NOMO-1 (cell line): ENCODE measurements at regions not wholly inside any gene's neighbourhood (a gene's known extent, or its start where the extent isn't known, plus 50 kb on each side); places are given as distances from the start of the nearest gene placed in this dataset.
A peak's percentile ranks its signal among the peaks of the same experiment; 100 is the strongest.
"Not testable (repeated sequence)": the region's sequence is repeated elsewhere in the genome, so short reads cannot be mapped to it uniquely, and the experiment has no call there.

Source experiments
- DNase-seq, 2 experiments: peaks; one replicate each; lab custom pipeline; 2025; ENCODE audit not compliant: unreplicated experiment in 2 of 2; lab: John Stamatoyannopoulos, UW

GRCh38 chr14:66311058-66311457 lies 175.1 kb upstream of the CCDC196 start:
- no peak for DNase-seq

GRCh38 chr14:66311990-66312389 lies 174.2 kb upstream of the CCDC196 start:
- no peak for DNase-seq

GRCh38 chr14:66312451-66312850 lies 173.7 kb upstream of the CCDC196 start:
- no peak for DNase-seq

DNA sequence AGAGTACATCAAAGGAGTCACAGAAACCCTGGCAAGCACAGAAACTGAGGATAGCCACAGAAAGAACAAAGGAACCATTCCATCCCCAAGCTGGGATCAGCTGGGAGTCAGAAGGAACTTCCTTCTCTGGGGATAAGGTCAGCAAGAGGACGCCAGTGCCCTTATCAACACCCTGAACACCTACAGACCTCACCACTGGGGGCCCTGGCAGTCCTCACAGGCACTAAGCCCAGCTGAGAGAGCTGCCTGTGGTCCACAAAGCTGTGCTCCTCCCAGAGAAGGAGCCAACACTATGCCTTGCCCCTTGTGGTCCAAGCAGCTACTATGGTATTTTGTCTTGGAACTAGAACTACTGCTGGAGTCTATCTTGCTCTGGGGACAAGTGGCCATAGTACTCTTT lies 171.1 kb upstream of the CCDC196 start:
- DNase-seq: no peak

DNA sequence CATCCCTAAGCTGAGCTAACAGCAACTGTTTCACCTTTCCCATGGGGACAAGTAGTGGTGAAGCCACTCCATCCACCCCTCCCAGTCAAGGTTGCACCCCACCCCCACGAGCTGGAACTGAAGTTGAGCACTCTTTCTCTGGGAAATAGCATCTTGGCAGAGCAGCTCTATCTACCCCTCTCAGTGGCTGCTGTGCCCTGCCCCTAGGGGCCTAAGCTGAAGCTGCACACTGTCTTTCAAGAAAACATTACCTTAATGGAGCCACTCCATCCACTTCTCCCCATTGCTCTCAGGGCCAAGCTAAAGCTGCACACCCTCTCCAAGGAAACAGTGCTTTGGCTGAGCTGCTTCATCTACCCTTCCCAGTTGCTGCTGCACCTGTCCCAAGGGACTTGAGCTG lies 170.6 kb upstream of the CCDC196 start:
- DNase-seq: no peak

DNA sequence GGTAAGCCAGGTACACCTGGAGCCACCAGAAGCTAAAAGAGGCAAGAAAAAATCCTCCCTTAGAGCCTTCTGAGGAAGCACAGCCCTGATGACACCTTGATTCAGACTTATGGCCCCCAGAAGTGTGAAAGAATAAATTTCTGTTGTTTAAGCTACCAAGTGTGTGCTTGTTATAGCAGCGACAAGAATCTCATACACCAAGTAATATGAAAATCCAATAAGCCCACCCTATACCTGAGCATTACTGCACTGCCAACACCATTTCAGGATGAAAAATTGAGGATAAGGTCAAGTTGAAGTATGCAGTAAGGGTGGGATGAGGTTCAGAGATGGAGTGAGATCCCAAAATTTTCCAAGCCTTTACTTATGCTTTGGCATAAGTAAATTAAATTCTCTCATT lies 163.6 kb upstream of the CCDC196 start:
- no peak for DNase-seq

GRCh38 chr14:66330228-66330627 lies 155.9 kb upstream of the CCDC196 start:
- no peak for DNase-seq

GRCh38 chr14:66330916-66331315 lies 155.3 kb upstream of the CCDC196 start:
- no peak for DNase-seq

- DNase-seq: not testable (repeated sequence)
Observed at GRCh38 chr14:66333293-66333692, 152.9 kb upstream of the CCDC196 start.

GRCh38 chr14:66341239-66341638 lies 144.9 kb upstream of the CCDC196 start:
- DNase-seq: no peak

GRCh38 chr14:66345986-66346385 lies 140.2 kb upstream of the CCDC196 start:
- no peak for DNase-seq

- no peak for DNase-seq
Observed at GRCh38 chr14:66351310-66351709, 134.9 kb upstream of the CCDC196 start.

DNA sequence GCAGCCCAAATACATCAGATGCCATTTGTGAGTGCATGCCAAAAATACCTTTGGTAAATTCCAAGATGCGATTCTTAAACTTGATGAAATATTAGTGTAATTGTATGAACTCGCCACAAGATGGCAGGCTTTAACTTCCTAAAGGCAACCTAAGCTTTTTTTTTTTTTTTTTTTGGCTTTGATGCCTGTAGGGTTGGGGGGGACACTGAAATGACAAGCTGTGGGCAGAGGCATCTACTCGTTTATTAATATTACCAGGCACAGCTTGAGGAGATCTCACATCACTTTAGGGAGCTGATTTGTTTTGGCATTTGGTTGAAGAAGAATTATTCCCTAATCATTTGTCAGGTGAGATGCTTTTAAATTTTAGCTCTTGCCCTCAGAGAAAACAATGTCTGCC lies 126.7 kb upstream of the CCDC196 start:
- DNase-seq: peak in 1 of 2 experiments; percentile 31

GRCh38 chr14:66360366-66360926 lies 125.7 kb upstream of the CCDC196 start:
- no peak for DNase-seq

DNA sequence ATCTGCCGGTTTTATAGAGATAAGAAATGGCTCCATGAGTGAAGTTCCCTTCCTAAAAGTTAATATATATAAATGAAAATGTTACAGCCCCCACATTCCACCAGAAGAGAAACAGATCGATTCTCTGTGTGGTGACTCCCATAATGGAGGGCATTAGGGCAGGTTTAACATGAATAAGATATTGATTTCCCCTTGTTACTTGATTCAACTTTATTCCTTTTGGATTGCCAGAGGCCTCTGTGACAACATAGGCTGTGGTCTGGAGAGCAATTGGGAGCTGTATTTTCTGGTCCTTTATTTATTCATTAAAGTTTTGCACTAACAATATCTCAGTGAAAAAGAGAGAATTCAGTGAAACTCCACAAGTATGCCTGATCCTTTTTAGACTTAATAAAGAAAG lies 125.2 kb upstream of the CCDC196 start:
- DNase-seq: no peak

GRCh38 chr14:66365388-66365787 lies 120.8 kb upstream of the CCDC196 start:
- DNase-seq: no peak

- DNase-seq: no peak
Observed at GRCh38 chr14:66369157-66369697, 116.9 kb upstream of the CCDC196 start.

DNA sequence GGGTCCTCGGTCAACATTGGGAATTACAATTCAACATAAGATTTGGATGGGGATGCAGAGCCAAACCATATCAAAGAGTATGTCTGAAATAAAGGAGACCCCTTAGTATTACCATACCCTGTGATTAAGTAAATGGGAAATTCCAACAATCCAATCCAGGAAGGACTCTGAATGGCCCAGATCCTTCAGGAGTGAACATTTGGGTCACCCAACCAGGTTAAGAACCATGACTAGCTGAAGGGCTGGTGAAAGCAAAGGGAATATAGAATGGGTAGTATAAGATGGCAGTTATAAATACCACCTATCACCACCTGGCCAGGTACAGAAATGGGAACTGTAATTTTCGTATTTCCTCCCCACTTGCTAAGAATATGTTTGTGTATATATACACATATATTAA lies 114.4 kb upstream of the CCDC196 start:
- DNase-seq: no peak

GRCh38 chr14:66375046-66375964 lies 110.9 kb upstream of the CCDC196 start:
- no peak for DNase-seq

- no peak for DNase-seq
Observed at GRCh38 chr14:66377574-66377973, 108.6 kb upstream of the CCDC196 start.

DNA sequence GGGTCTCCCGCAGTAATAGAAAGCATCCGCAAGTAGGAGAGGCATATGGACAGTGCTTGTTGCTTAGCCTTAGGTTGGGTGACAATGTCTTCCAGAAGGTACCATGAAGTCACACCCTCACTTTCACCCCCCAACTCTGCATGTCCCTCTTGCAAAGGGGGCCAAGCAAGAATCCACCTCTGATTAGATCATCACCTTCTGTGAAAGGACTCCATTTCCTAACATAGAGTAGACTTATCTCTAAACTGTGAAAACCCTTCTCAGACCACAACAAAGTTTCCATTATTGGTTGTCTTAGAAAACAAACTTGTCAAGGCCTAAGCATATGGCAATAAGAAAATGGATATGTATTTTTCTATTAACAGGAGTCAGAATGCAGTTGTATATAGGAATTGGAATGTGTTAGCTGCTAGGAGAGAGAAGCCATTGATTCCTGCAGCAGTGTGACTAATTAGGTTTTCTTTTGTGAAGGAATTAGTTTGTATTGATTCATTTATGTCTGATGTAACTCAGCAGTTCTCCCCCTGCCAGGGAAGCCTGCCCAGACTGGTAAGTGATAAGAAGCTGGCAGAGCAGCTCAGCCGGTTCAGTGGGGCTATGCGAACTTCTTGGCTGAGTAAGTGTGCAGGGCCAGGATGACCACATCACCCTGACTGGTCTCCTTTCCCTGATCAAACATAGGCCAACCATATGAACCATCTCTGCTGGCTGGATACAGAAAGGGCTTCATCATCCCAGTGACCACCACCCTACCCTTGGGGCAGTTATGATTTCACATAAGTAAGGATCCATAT lies 107.3 kb upstream of the CCDC196 start:
- no peak for DNase-seq
